ENCODE measurements at regions not wholly inside any gene's neighbourhood (a gene's known extent, or its start where the extent isn't known, plus 50 kb on each side); places are given as distances from the start of the nearest gene placed in this dataset.

DNA sequence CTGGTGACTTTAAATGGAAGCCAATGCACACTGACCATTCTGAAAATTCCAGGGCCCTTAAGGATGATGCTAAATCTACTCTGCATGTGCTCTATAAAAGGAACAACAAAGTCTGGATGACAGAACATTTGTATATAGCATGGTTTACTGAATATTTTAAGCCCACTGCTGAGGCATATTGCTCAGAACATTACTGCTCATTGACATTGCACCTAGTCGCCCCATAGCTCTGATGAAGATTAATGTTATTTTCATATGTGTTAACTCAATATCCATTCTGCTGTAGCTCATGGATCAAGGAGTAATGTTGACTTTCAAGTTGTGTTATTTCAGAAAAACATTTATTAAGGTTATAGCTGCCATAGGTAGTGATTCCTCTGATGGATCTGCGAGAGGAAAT lies 827.5 kb upstream of the CHAC2 start:
- H3K4me3 ChIP-seq (ENCODE audit: low read depth, poor library complexity, severe bottlenecking), result no peak overlapping the region
- no peak for DNase-seq (ENCODE audit: low spot score in 2 of 2)
- no peak for TF ChIP-seq POLR2A (IDR thresholded peaks at IDR 0.05)
- TF ChIP-seq, protein P1, sequence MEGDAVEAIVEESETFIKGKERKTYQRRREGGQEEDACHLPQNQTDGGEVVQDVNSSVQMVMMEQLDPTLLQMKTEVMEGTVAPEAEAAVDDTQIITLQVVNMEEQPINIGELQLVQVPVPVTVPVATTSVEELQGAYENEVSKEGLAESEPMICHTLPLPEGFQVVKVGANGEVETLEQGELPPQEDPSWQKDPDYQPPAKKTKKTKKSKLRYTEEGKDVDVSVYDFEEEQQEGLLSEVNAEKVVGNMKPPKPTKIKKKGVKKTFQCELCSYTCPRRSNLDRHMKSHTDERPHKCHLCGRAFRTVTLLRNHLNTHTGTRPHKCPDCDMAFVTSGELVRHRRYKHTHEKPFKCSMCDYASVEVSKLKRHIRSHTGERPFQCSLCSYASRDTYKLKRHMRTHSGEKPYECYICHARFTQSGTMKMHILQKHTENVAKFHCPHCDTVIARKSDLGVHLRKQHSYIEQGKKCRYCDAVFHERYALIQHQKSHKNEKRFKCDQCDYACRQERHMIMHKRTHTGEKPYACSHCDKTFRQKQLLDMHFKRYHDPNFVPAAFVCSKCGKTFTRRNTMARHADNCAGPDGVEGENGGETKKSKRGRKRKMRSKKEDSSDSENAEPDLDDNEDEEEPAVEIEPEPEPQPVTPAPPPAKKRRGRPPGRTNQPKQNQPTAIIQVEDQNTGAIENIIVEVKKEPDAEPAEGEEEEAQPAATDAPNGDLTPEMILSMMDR (IDR thresholded peaks at IDR 0.05), result no peak
- WGBS, 2 donors, result 88 to 96% methylated on average over 2 of the region's 2 CpGs
- intact Hi-C loops (cut with DNase I; ENCODE audit: low total_unique reads), result no loop called here

DNA sequence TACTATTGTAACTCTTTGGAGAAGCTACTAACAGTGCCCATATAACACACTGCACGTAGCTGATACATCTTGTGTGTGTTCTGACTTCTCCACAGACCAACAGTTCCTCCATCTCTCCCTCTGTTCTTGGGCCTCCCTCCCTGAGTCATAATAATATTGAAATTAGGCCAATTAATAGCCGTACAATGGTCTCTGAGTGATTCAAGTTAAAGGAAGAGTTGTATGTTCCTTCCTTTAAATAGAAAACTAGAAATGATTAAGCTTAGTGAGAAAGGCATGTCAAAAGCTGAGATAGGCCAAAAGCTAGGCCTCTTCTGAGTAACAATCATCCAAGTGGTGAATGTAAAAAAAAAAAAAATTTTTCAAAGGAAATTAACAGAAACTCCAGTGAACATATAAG lies 828.4 kb upstream of the CHAC2 start:
- TF ChIP-seq, protein P1 (IDR thresholded peaks at IDR 0.05), result no peak
- no peak for TF ChIP-seq POLR2A (IDR thresholded peaks at IDR 0.05)
- no peak overlapping the region for H3K4me3 ChIP-seq (ENCODE audit: low read depth, poor library complexity, severe bottlenecking)
- 83 to 85% methylated on average over 2 of the region's 2 CpGs for WGBS, 2 donors
- intact Hi-C loops (cut with DNase I; ENCODE audit: low total_unique reads), result no loop called here
- DNase-seq (ENCODE audit: low spot score in 2 of 2), result no peak

DNA sequence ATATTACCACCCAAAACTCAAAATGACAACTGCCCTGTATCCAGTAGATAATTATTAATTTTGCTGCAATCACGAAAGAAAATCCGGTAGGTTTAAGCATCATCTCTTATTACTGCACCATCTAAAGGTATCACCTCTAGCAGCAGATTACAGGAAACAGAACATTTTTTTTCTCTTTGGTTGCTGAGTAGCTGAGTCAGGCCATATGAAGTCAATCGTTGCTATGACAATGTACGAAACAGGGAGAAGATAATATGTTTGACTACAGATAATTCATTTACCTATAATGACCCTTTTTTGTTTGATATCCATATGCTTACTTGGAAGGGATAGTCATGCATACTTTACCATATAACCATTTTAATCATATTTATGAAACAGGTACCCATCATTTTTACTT lies 831.6 kb upstream of the CHAC2 start:
- TF ChIP-seq, protein P1 (IDR thresholded peaks at IDR 0.05), result no peak
- TF ChIP-seq POLR2A (IDR thresholded peaks at IDR 0.05), result no peak
- H3K4me3 ChIP-seq (ENCODE audit: low read depth, poor library complexity, severe bottlenecking), result no peak overlapping the region
- no peak for DNase-seq (ENCODE audit: low spot score in 2 of 2)
- 94% methylated on average over 4 of the region's 4 CpGs for WGBS, 2 donors
- intact Hi-C loops (cut with DNase I; ENCODE audit: low total_unique reads), result no loop called here

DNA sequence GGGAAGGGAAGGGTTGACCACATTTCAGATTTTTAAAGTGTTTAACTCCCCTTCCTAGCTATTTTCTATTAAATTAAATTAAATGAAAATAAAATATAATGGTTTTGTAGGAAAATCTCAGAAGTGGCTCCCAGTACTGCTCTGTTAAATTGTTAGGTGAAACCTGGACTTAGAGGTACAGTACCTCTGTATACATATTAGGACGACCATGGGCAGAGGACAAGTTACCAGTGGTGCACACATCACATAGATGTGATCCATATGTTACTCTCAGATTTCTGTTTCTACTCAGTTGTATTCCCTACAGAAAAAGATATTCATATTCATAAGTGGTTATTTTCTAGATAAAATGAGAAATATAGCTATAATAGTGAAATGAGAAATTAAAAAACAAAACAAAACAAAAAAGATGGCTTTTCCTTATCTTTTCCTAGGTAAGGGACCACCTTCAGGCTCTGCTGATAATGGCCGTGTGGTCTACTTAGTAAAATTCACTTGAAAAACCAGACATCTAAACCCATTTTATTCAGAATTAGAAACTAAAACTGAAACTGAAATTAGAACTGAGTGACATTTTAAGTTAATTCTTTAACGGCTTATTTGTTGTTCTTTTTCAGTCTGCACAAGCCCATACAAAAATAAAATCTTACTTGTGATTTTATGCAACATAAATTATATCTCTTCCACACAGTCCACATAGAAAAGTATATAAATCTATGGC lies 832.5 kb upstream of the CHAC2 start:
- no peak for DNase-seq (ENCODE audit: low spot score in 2 of 2)
- intact Hi-C loops (cut with DNase I; ENCODE audit: low total_unique reads), result no loop called here
- no peak for TF ChIP-seq POLR2A (IDR thresholded peaks at IDR 0.05)
- TF ChIP-seq, protein P1 (IDR thresholded peaks at IDR 0.05), result no peak
- H3K4me3 ChIP-seq (ENCODE audit: low read depth, poor library complexity, severe bottlenecking), result no peak overlapping the region
- WGBS, 2 donors, result 51 to 57% methylated on average over 3 of the region's 3 CpGs

DNA sequence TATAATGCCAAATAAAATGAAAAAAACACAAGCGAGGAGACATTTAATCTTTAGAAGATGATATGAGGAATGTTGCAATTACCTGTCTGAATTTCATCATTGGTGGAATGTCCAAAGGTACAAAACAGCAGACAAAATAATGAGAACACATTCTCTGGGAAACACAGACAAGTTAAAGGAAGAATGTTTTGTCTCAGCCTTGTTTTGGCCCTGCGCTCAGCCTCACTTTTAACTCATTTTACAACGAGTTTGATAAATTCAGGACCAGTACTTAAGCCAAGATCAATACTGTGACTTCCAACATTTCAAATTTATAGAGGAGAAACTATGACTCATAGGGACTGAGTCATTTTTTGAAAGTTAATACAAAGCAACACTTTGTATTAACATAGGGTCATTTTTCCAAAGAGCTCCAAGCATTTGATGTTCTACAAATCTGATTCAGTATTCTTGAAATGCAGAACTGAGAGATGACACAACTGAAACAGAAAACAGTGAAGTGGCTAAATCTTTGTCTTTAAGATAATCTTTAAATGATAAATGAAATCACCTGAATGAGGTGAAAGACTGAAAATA lies 833.2 kb upstream of the CHAC2 start:
- TF ChIP-seq, protein P1 (IDR thresholded peaks at IDR 0.05), result no peak
- TF ChIP-seq POLR2A (IDR thresholded peaks at IDR 0.05), result no peak
- intact Hi-C loops (cut with DNase I; ENCODE audit: low total_unique reads), result no loop called here
- WGBS, 2 donors, result 42 to 48% methylated on average over 3 of the region's 3 CpGs
- DNase-seq (ENCODE audit: low spot score in 2 of 2), result no peak
- H3K4me3 ChIP-seq (ENCODE audit: low read depth, poor library complexity, severe bottlenecking), result no peak overlapping the region

Measured in lower leg skin (tissue), 4 donors.